H9 (cell line): ENCODE measurements at regions not wholly inside any gene's neighbourhood (a gene's known extent, or its start where the extent isn't known, plus 50 kb on each side); places are given as distances from the start of the nearest gene placed in this dataset.

Experiments
- DNase-seq: peaks from one replicate; pipeline ENCODE4 v3.0.0-alpha.2; 2017
- H2AFZ ChIP-seq: one replicate; pipeline ENCODE4 v1.6.1; 2013; ENCODE audit warnings: mild to moderate bottlenecking, low read length, control low read depth, moderate library complexity
- H2AK5ac ChIP-seq: 2 replicates; pipeline ENCODE4 v1.6.1; 2013; ENCODE audit warnings: low read length, control low read depth, mixed read lengths; ENCODE audit not compliant: insufficient read length
- H2BK120ac ChIP-seq: one replicate; pipeline ENCODE4 v1.6.1; 2013; ENCODE audit warnings: low read depth, mild to moderate bottlenecking, low read length, control low read depth, inconsistent platforms; ENCODE audit not compliant: poor library complexity, severe bottlenecking
- H2BK12ac ChIP-seq: 2 replicates; pipeline ENCODE4 v1.6.1; 2013; ENCODE audit warnings: low read length, control low read depth, mixed read lengths, low read depth; ENCODE audit not compliant: insufficient read length
- H2BK15ac ChIP-seq: 2 replicates; pipeline ENCODE4 v1.6.1; 2013; ENCODE audit warnings: low read depth, low read length, control low read depth
- H2BK20ac ChIP-seq: one replicate; pipeline ENCODE4 v1.6.1; 2013; ENCODE audit warnings: low read depth, mild to moderate bottlenecking, low read length, control low read depth, inconsistent platforms; ENCODE audit not compliant: poor library complexity, severe bottlenecking
- H2BK5ac ChIP-seq: 2 replicates; pipeline ENCODE4 v1.6.1; 2013; ENCODE audit warnings: low read length, control low read depth, mixed read lengths; ENCODE audit not compliant: insufficient read length
- H3K14ac ChIP-seq: 2 replicates; pipeline ENCODE4 v1.6.1; 2013; ENCODE audit warnings: low read length, control low read depth; ENCODE audit not compliant: insufficient read depth
- H3K18ac ChIP-seq: 2 replicates; pipeline ENCODE4 v1.6.1; 2013; ENCODE audit warnings: low read depth, mild to moderate bottlenecking, mixed read lengths, low read length, control low read depth; ENCODE audit not compliant: insufficient read length
- H3K23ac ChIP-seq: 2 replicates; pipeline ENCODE4 v1.6.1; 2013; ENCODE audit warnings: low read length, control low read depth, mixed read lengths, low read depth; ENCODE audit not compliant: insufficient read length
- H3K23me2 ChIP-seq: 2 replicates; pipeline ENCODE4 v1.6.1; 2013; ENCODE audit warnings: low read depth, mild to moderate bottlenecking, mixed read lengths, low read length, control low read depth; ENCODE audit not compliant: insufficient read length, poor library complexity, severe bottlenecking
- H3K27ac ChIP-seq: 2 replicates; pipeline ENCODE4 v1.5.1; 2013; ENCODE audit warnings: low read length, control low read depth, mixed read lengths, low read depth; ENCODE audit not compliant: insufficient read length
- H3K27me3 ChIP-seq: 2 replicates; pipeline ENCODE4 v1.6.1; 2013; ENCODE audit warnings: low read length, control low read depth, inconsistent platforms; ENCODE audit not compliant: insufficient read depth
- H3K4ac ChIP-seq: 2 replicates; pipeline ENCODE4 v1.6.1; 2013; ENCODE audit warnings: low read depth, mild to moderate bottlenecking, control low read depth, inconsistent platforms, low read length, moderate library complexity
- H3K4me1 ChIP-seq: 2 replicates; pipeline ENCODE4 v1.6.1; 2013; ENCODE audit warnings: low read length, control low read depth, inconsistent platforms; ENCODE audit not compliant: insufficient read depth
- H3K4me2 ChIP-seq: 2 replicates; pipeline ENCODE4 v1.6.1; 2013; ENCODE audit warnings: low read length, control low read depth, mixed read lengths; ENCODE audit not compliant: insufficient read length, insufficient read depth
- H3K56ac ChIP-seq: 2 replicates; pipeline ENCODE4 v1.6.1; 2013; ENCODE audit warnings: low read depth, mild to moderate bottlenecking, mixed read lengths, low read length, control low read depth; ENCODE audit not compliant: insufficient read length
- H3K79me1 ChIP-seq: 2 replicates; pipeline ENCODE4 v1.6.1; 2013; ENCODE audit warnings: low read depth, mild to moderate bottlenecking, moderate library complexity, low read length, control low read depth, inconsistent platforms; ENCODE audit not compliant: insufficient read depth, poor library complexity, severe bottlenecking
- H3K79me2 ChIP-seq: 2 replicates; pipeline ENCODE4 v1.6.1; 2013; ENCODE audit warnings: low read length, control low read depth, inconsistent platforms; ENCODE audit not compliant: insufficient read depth
- H3K9ac ChIP-seq: 2 replicates; pipeline ENCODE4 v1.6.1; 2013; ENCODE audit warnings: low read length, control low read depth, mixed read lengths; ENCODE audit not compliant: insufficient read length; ENCODE audit errors: extremely low read depth
- H3K9me3 ChIP-seq: one replicate; pipeline ENCODE4 v1.6.1; 2013; ENCODE audit warnings: low read depth, low read length, inconsistent platforms; ENCODE audit not compliant: control insufficient read depth
- H3T11ph ChIP-seq: one replicate; pipeline ENCODE4 v1.6.1; 2013; ENCODE audit warnings: mild to moderate bottlenecking, low read length, control low read depth, inconsistent platforms
- H4K20me1 ChIP-seq: one replicate; pipeline ENCODE4 v1.6.1; 2013; ENCODE audit not compliant: control insufficient read depth, insufficient read length, insufficient read depth
- H4K5ac ChIP-seq: 2 replicates; pipeline ENCODE4 v1.6.1; 2013; ENCODE audit warnings: low read depth, mild to moderate bottlenecking, mixed read lengths, low read length, control low read depth; ENCODE audit not compliant: insufficient read length
- H4K8ac ChIP-seq: replicated peaks from 2 replicates; pipeline ENCODE4 v1.6.1; 2013; ENCODE audit warnings: low read length, control low read depth, mixed read lengths, low read depth; ENCODE audit not compliant: insufficient read length
- H4K91ac ChIP-seq: 2 replicates; pipeline ENCODE4 v1.6.1; 2013; ENCODE audit warnings: low read depth, mild to moderate bottlenecking, moderate library complexity, mixed read lengths, low read length, control low read depth; ENCODE audit not compliant: insufficient read length
- H3K27ac Mint-ChIP-seq, 3 experiments: 2 replicates in 2 of 3; 3 replicates in 1 of 3; pipeline ENCODE4 v1.8.0; 2020 to 2021; ENCODE audit warnings: mixed read lengths in 3 of 3, mild to moderate bottlenecking in 1 of 3, moderate library complexity in 1 of 3
- H3K27me3 Mint-ChIP-seq: 2 replicates; pipeline ENCODE4 v1.8.0; 2021; ENCODE audit warnings: low read depth, mild to moderate bottlenecking, moderate library complexity, mixed read lengths
- H3K36me3 Mint-ChIP-seq, 3 experiments: 2 replicates in 2 of 3; 3 replicates in 1 of 3; pipeline ENCODE4 v1.8.0; 2020 to 2021; ENCODE audit warnings: low read depth in 3 of 3, mixed read lengths in 3 of 3; ENCODE audit not compliant: insufficient read depth in 1 of 3
- H3K4me1 Mint-ChIP-seq, 2 experiments: 2 replicates each; pipeline ENCODE4 v1.8.0; 2020; ENCODE audit warnings: mixed read lengths in 2 of 2
- H3K4me3 Mint-ChIP-seq, 2 experiments: 2 replicates in 1 of 2; 3 replicates in 1 of 2; pipeline ENCODE4 v1.8.0; 2020 to 2021; ENCODE audit warnings: mild to moderate bottlenecking in 2 of 2, mixed read lengths in 2 of 2, moderate library complexity in 1 of 2
- H3K9me3 Mint-ChIP-seq, 2 experiments: 2 replicates in 1 of 2; 3 replicates in 1 of 2; pipeline ENCODE4 v1.8.0; 2020; ENCODE audit warnings: mild to moderate bottlenecking in 2 of 2, mixed read lengths in 2 of 2, moderate library complexity in 1 of 2
- CTCF ChIP-seq: fragments of 200-600 bp; sonication (generic); conservative IDR thresholded peaks from 3 replicates; pipeline ENCODE4 v1.8.0; 2021; ENCODE audit warnings: antibody characterized with exemption, mild to moderate bottlenecking
- WGBS: extraction: QIAGEN DNeasy Blood & Tissue Kit; methylation state at CpG from one replicate; pipeline ENCODE4 v1.1.7; 2013; ENCODE audit warnings: missing lambda C conversion rate, low lambda C conversion rate, mixed read lengths; ENCODE audit not compliant: insufficient read length; ENCODE audit errors: extremely low coverage; 5-methylcytosine and 5-hydroxymethylcytosine counted together

- no peak overlapping the region for H2BK12ac ChIP-seq
- Mint-ChIP-seq H3K36me3 (no peaks in the 10 kb centered on the region), H3K27ac (no peak overlapping the region), H3K4me3 (no peak overlapping the region), H3K27me3 (no peaks in the 10 kb centered on the region), H3K9me3 (no peaks in the 10 kb centered on the region), H3K4me1 (no peaks in the 10 kb centered on the region)
- no peak overlapping the region for H2BK20ac ChIP-seq
- no peak overlapping the region for H3K4ac ChIP-seq
- no peak overlapping the region for H4K91ac ChIP-seq
- no peak overlapping the region for H2BK120ac ChIP-seq
- no peaks in the 10 kb centered on the region for H3K9me3 ChIP-seq
- no peaks in the 10 kb centered on the region for H3K79me1 ChIP-seq
- no peaks in the 10 kb centered on the region for H3K4me1 ChIP-seq
- no peaks in the 10 kb centered on the region for H4K20me1 ChIP-seq
- H2AFZ ChIP-seq = no peak overlapping the region
- no peak overlapping the region for H3K27ac ChIP-seq
- H3T11ph ChIP-seq = no peak overlapping the region
- no peak overlapping the region for H2BK5ac ChIP-seq
- no peak overlapping the region for H4K5ac ChIP-seq
- no peak overlapping the region for H3K56ac ChIP-seq
- H3K79me2 ChIP-seq = no peaks in the 10 kb centered on the region; the same call in 1 of the 2 replicates
- no peak overlapping the region for H3K9ac ChIP-seq
- no peaks in the 10 kb centered on the region for H3K23me2 ChIP-seq
- DNase-seq = no peak
- no peak overlapping the region; the same call in 1 of the 2 replicates for H3K14ac ChIP-seq
- no peaks in the 10 kb centered on the region for H3K27me3 ChIP-seq
- H3K23ac ChIP-seq = no peak overlapping the region
- no peak overlapping the region for H4K8ac ChIP-seq
- no peak overlapping the region for H2AK5ac ChIP-seq
- no peak overlapping the region for H3K4me2 ChIP-seq
- H2BK15ac ChIP-seq = no peak overlapping the region
- no peak for TF ChIP-seq CTCF
- no peak overlapping the region for H3K18ac ChIP-seq
- WGBS = no CpG with 5 or more reads among the region's 17 CpGs
These were observed 455.7 kb downstream of the CDH8 start for GRCh38 chr16:61580579-61580978.
